Neural progenitor cell (in vitro differentiated cells): ENCODE measurements at regions not wholly inside any gene's neighbourhood (a gene's known extent, or its start where the extent isn't known, plus 50 kb on each side); places are given as distances from the start of the nearest gene placed in this dataset.

Experiments
- DNase-seq: peaks from one replicate; pipeline ENCODE4 v3.0.0-alpha.2; 2016; ENCODE audit warnings: low spot score
- H2AFZ ChIP-seq: fragments of 200-600 bp; sonication (generic); replicated peaks from 2 replicates; pipeline ENCODE4 v1.6.1; 2016; ENCODE audit warnings: antibody characterized with exemption
- H3F3A ChIP-seq: fragments of 200-600 bp; sonication (generic); 2 replicates; pipeline ENCODE4 v1.6.1; 2016; ENCODE audit warnings: antibody characterized with exemption, low read depth
- H3K27ac ChIP-seq: fragments of 200-600 bp; sonication (generic); 2 replicates; pipeline ENCODE4 v1.5.1; 2016; ENCODE audit warnings: mild to moderate bottlenecking
- H3K27me3 ChIP-seq: fragments of 200-600 bp; sonication (generic); 2 replicates; pipeline ENCODE4 v1.6.1; 2016; ENCODE audit warnings: mild to moderate bottlenecking, moderate library complexity
- H3K36me3 ChIP-seq: fragments of 200-600 bp; sonication (generic); 2 replicates; pipeline ENCODE4 v1.5.1; 2016
- H3K4me1 ChIP-seq: fragments of 200-600 bp; sonication (generic); 2 replicates; pipeline ENCODE4 v1.6.1; 2016; ENCODE audit warnings: mixed run types
- H3K4me2 ChIP-seq: fragments of 200-600 bp; sonication (generic); 2 replicates; pipeline ENCODE4 v1.6.1; 2016
- H3K4me3 ChIP-seq: fragments of 200-600 bp; sonication (generic); 2 replicates; pipeline ENCODE4 v1.5.1; 2016
- H3K79me2 ChIP-seq: fragments of 200-600 bp; sonication (generic); 2 replicates; pipeline ENCODE4 v1.6.1; 2016; ENCODE audit warnings: low read depth
- H3K9ac ChIP-seq: fragments of 200-600 bp; sonication (generic); 2 replicates; pipeline ENCODE4 v1.6.1; 2016
- H3K9me3 ChIP-seq: fragments of 200-600 bp; sonication (generic); 2 replicates; pipeline ENCODE4 v1.5.1; 2016; ENCODE audit warnings: low read depth
- H4K20me1 ChIP-seq: fragments of 200-600 bp; sonication (generic); 2 replicates; pipeline ENCODE4 v1.6.1; 2016; ENCODE audit warnings: low read depth
- H3K27ac Mint-ChIP-seq: 3 replicates; pipeline ENCODE4 v1.8.0; 2021; ENCODE audit warnings: mixed read lengths
- H3K27me3 Mint-ChIP-seq: 2 replicates; pipeline ENCODE4 v1.8.0; 2022; ENCODE audit warnings: low read depth, mild to moderate bottlenecking, inconsistent platforms, moderate library complexity, mixed read lengths; ENCODE audit not compliant: insufficient read depth
- H3K36me3 Mint-ChIP-seq: 3 replicates; pipeline ENCODE4 v1.8.0; 2021; ENCODE audit warnings: mixed read lengths
- H3K4me1 Mint-ChIP-seq: 3 replicates; pipeline ENCODE4 v1.8.0; 2021; ENCODE audit warnings: mixed read lengths
- H3K4me3 Mint-ChIP-seq: 3 replicates; pipeline ENCODE4 v1.8.0; 2021; ENCODE audit warnings: mild to moderate bottlenecking, moderate library complexity, mixed read lengths
- H3K9me3 Mint-ChIP-seq: 3 replicates; pipeline ENCODE4 v1.8.0; 2020; ENCODE audit warnings: mixed read lengths
- EZH2 ChIP-seq: fragments of 200-600 bp; sonication (generic); IDR thresholded peaks from 2 replicates; pipeline ENCODE4 v1.6.1; 2017; ENCODE audit warnings: antibody characterized with exemption, mild to moderate bottlenecking, moderate library complexity
- EZH2phosphoT487 ChIP-seq: fragments of 200-600 bp; sonication (generic); IDR thresholded peaks from 2 replicates; pipeline ENCODE4 v1.6.1; 2017; ENCODE audit warnings: antibody characterized with exemption
- TF ChIP-seq, protein P1 (sequence below): fragments of 200-600 bp; sonication (generic); IDR thresholded peaks from 2 replicates; pipeline ENCODE4 v1.5.1; 2017; ENCODE audit warnings: antibody characterized with exemption, mild to moderate bottlenecking

DNA sequence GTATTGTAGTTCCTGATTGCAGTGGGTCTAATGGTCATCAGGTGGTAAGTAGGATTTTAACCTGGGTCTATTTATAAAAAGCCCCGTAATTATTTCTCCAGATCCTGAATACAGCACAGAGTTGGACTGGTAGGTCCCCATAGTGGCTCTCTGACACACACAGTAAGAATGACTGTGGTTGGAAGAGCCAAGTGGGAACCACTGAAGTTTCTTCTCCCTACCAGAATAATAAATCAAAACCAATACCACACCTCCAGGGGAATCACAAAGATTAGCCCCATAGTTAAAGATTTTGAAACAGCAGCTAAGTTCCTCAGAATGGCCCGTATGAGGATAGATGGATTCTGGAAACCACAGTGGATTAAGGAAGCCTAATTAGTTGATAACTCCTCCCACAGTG, 68.4 kb upstream of the ZFR start:
- no peak for DNase-seq
- no peaks in the 10 kb centered on the region for H3F3A ChIP-seq
- no peak overlapping the region for H3K4me3 ChIP-seq
- H3K79me2 ChIP-seq = no peaks in the 10 kb centered on the region
- peaks cover 4% of the 10 kb centered on the region for H3K36me3 Mint-ChIP-seq
- no peak overlapping the region for H3K9ac ChIP-seq
- H3K4me2 ChIP-seq = no peak overlapping the region
- H3K27ac Mint-ChIP-seq = no peak overlapping the region
- peaks cover 19% of the 10 kb centered on the region for H3K9me3 Mint-ChIP-seq
- TF ChIP-seq EZH2 (no peak), EZH2phosphoT487 (no peak)
- TF ChIP-seq, protein P1, sequence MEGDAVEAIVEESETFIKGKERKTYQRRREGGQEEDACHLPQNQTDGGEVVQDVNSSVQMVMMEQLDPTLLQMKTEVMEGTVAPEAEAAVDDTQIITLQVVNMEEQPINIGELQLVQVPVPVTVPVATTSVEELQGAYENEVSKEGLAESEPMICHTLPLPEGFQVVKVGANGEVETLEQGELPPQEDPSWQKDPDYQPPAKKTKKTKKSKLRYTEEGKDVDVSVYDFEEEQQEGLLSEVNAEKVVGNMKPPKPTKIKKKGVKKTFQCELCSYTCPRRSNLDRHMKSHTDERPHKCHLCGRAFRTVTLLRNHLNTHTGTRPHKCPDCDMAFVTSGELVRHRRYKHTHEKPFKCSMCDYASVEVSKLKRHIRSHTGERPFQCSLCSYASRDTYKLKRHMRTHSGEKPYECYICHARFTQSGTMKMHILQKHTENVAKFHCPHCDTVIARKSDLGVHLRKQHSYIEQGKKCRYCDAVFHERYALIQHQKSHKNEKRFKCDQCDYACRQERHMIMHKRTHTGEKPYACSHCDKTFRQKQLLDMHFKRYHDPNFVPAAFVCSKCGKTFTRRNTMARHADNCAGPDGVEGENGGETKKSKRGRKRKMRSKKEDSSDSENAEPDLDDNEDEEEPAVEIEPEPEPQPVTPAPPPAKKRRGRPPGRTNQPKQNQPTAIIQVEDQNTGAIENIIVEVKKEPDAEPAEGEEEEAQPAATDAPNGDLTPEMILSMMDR = no peak
- H3K36me3 ChIP-seq = no peaks in the 10 kb centered on the region
- H3K27me3 Mint-ChIP-seq = peaks cover 5% of the 10 kb centered on the region
- H3K9me3 ChIP-seq = no peaks in the 10 kb centered on the region
- H3K27ac ChIP-seq = no peak overlapping the region
- no peaks in the 10 kb centered on the region for H3K27me3 ChIP-seq
- H3K4me1 Mint-ChIP-seq = no peaks in the 10 kb centered on the region
- H2AFZ ChIP-seq = no peak overlapping the region
- H3K4me1 ChIP-seq = no peaks in the 10 kb centered on the region
- H4K20me1 ChIP-seq = no peaks in the 10 kb centered on the region
- no peak overlapping the region for H3K4me3 Mint-ChIP-seq

- Histone ChIP-seq H3K4me3 (no peak overlapping the region), H3K79me2 (no peaks in the 10 kb centered on the region), H3K9me3 (no peaks in the 10 kb centered on the region), H3K27ac (no peak overlapping the region), H3K27me3 (no peaks in the 10 kb centered on the region), H3F3A (no peaks in the 10 kb centered on the region), H3K36me3 (no peaks in the 10 kb centered on the region), H2AFZ (no peak overlapping the region), H3K4me1 (no peaks in the 10 kb centered on the region), H4K20me1 (no peaks in the 10 kb centered on the region), H3K9ac (no peak overlapping the region), H3K4me2 (no peak overlapping the region)
- Mint-ChIP-seq H3K36me3 (peaks cover 5% of the 10 kb centered on the region), H3K9me3 (peaks cover 25% of the 10 kb centered on the region), H3K27me3 (peaks cover 5% of the 10 kb centered on the region), H3K4me1 (peaks cover 3% of the 10 kb centered on the region), H3K27ac (no peak overlapping the region), H3K4me3 (no peak overlapping the region)
- TF ChIP-seq EZH2phosphoT487 = no peak
- TF ChIP-seq, protein P1 = no peak
- no peak for TF ChIP-seq EZH2
- no peak for DNase-seq
Measured at GRCh38 chr5:32511776-32512374, 67.3 kb upstream of the ZFR start.

DNA sequence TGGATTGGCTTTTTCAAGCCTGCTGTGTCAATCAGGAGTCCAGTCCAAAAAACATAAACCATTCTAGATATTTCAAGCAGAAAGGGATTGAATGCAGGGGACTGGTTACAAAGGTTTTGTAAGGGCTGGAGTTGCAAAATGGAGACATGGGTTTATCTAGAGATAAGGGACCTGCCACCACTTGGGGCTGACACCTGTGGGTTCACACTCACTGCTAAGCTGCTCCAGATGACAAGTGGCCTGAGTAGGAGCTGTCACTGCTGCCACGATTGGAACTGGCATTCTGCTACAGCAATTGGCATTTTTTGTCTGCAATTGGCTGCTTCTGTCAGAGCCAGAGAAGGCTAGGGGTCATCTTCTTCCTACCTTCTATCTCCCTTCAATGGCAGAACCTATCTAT, 66.3 kb upstream of the ZFR start:
- H3K27ac ChIP-seq = no peak overlapping the region
- Mint-ChIP-seq H3K27me3 (peaks cover 8% of the 10 kb centered on the region), H3K4me1 (peaks cover 12% of the 10 kb centered on the region), H3K9me3 (peaks cover 28% of the 10 kb centered on the region), H3K27ac (no peak overlapping the region), H3K36me3 (peaks cover 5% of the 10 kb centered on the region), H3K4me3 (no peak overlapping the region)
- no peaks in the 10 kb centered on the region for H3K27me3 ChIP-seq
- DNase-seq = no peak
- H2AFZ ChIP-seq = no peak overlapping the region
- H3K79me2 ChIP-seq = no peaks in the 10 kb centered on the region
- peaks cover 6% of the 10 kb centered on the region for H3K4me1 ChIP-seq
- H3K9me3 ChIP-seq = no peaks in the 10 kb centered on the region
- no peaks in the 10 kb centered on the region for H3K36me3 ChIP-seq
- TF ChIP-seq EZH2phosphoT487 (no peak), EZH2 (no peak)
- TF ChIP-seq, protein P1 = no peak
- H3K9ac ChIP-seq = no peak overlapping the region
- no peak overlapping the region for H3K4me3 ChIP-seq
- no peaks in the 10 kb centered on the region for H4K20me1 ChIP-seq
- peaks cover 6% of the 10 kb centered on the region for H3F3A ChIP-seq
- no peak overlapping the region for H3K4me2 ChIP-seq
